ENCODE measurements at regions not wholly inside any gene's neighbourhood (a gene's known extent, or its start where the extent isn't known, plus 50 kb on each side); places are given as distances from the start of the nearest gene placed in this dataset.

DNA sequence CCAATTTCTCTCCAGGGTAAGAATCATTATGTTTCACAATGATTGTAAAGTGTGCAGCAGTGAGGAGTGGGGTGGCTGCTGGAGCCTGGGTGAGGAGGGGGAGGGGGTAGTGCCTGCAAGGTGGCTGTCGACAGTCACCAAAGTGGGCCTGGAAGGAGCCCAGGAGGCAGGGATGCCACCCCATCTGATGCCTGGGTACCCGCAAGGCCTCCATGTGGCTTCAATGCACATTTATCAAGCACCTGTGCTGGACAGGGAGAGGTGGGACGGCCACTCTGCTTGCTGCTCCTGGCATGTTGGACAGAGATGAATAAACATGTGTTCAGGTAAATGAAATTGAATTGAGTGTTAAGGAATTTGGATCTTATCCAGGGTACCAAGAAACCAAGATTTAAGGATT lies 78.8 kb upstream of the DISP3 start:
- ATAC-seq (no peak), DNase-seq (no peak)
- intact Hi-C loops (cut with DNase I, micrococcal nuclease), result no loop called here

DNA sequence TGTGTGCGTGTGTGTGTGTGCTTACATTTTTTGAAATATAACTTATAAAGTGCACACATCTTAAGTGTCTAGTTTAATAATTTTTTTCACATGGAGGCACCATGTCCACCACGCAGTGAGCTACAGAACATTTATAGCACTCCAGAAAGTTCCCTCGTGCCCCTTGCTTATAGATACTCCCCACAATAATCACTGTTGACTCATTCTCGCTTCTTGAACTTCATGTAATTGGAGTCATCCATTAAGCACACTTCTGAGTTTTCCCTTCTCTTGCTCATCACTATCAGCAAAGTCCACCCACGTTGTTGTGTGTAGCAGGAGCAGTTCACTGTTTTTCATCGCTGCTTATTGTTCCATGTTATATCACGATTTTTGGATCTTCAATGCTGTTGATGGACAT lies 78.4 kb upstream of the DISP3 start:
- no peak for ATAC-seq
- intact Hi-C loops (cut with DNase I, micrococcal nuclease), result no loop called here
- DNase-seq, result no peak

DNA sequence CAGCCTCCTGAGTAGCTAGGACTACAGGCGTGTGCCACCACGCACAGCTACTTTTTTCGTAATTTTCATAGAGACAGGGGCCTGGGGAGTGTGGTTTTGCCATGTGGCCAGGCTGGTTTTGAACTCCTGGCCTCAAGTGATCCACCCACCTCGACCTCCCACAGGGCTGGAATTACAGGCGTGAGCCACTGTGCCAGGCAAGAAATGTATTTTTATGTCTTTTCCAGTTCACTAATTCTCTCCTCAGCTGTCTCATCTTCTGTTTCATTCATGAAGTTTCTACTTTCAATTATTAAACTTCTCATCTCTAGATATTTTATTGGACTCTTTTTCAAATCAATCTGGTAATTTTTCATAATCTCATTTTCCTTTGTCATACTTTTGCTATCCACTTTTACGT lies 72.1 kb upstream of the DISP3 start:
- intact Hi-C loops (cut with DNase I, micrococcal nuclease), result no loop called here
- DNase-seq (no peak), ATAC-seq (no peak)

DNA sequence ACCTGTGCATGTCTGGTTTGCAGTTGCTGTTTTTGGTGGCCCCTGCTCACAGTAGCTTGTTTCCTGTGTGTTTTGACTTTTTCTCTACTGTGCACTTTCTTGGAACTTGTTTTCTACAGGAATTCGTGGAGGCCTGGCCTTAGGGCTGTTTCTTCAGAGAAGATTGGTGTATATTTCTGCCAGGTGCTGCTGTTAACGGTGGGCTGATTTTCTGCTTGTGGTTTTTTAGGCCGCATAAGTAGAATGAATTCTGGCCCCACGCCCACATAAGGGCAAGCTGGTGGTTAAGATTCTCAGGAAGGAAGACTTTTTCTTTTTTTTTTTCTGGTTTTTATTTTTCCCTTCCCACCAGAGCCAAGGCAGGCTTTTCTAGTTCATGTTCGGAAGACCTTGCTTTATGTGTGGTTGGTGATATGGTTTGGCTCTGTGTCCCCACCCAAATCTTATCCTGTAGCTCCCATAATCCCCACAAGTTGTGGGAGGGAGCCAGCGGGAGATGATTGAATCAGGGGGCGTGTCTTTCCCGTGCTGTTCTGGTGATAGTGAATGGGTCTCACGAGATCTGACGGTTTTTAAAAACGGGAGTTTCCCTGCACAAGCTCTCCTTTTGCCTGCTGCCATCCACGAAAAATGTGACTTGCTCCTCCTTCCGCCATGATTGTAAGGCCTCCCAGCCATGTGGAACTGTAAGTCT lies 71.5 kb upstream of the DISP3 start:
- no peak for ATAC-seq
- intact Hi-C loops (cut with DNase I, micrococcal nuclease), result no loop called here
- DNase-seq, result no peak

DNA sequence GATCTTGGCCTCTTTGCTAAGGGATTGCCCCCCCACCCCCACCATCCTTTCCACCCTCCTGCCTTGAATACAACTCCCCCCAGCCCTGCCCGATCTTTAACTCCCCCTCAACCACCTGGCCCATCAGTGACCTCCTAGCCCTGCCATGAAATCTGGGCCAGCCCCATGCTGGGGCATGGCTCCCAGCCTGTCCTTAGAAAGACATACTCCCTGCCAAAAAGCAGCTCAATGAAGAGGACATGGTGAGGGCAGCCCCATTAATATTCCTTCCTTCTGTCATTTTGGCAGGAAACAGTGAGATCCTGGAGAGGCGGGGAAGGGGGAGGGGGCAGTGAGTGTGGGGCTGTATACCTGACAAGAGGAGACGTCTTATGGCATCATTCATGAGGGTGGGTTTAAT lies 66.8 kb upstream of the DISP3 start:
- no peak for ATAC-seq
- intact Hi-C loops (cut with DNase I, micrococcal nuclease), result no loop called here
- DNase-seq, result no peak

DNA sequence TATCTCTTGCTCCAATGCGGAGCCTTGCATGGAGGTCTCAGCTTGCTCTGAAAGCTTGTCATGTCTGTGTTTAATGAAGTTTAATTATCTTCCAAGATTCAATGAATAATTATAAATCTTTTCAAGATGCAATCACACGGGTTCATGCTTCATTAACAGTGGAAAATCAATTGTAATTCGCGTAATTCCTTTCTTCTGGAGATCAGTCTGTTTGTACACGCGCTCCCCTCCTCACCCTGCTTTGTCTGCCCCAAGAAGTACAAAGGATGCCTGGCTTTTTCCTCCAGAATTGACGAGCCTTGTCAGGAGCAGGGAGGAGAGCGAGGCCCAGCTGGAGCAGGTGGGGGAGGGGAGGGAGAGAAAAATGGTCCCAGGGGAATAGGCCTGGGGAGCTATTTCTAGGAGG lies 65.0 kb upstream of the DISP3 start:
- ATAC-seq, result no peak
- DNase-seq, result no peak
- intact Hi-C loops (cut with DNase I, micrococcal nuclease), result no loop called here

DNA sequence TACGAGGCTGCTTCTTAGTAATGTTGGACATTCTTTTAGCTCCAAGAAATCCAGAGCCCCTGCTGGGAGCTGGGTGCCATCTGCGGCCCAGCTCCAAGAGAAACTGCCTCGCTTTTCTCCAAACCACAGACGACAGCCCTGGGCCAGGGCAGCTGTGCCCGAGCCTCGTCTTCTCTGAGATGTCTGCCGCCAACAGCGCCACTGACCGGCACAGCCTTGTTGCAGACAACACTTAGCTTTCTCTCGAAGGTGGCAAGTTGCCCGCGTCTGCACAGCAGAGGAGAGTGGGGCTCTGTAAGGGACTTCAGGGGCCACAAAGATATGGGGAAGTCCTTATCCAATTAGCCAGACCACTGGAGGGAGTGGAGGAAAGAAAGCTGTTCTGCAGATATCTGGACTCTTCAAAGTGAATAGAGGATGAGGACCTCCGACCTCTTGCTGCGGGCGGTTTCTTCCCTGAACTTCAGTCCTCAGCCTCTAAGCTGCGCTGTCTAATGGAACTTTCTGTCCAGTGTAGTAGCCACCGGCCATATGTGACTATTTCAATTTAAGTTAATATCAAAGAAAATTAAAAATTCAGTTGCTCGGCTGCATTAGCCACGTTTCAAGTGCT lies 63.9 kb upstream of the DISP3 start:
- intact Hi-C loops (cut with DNase I, micrococcal nuclease), result no loop called here

DNA sequence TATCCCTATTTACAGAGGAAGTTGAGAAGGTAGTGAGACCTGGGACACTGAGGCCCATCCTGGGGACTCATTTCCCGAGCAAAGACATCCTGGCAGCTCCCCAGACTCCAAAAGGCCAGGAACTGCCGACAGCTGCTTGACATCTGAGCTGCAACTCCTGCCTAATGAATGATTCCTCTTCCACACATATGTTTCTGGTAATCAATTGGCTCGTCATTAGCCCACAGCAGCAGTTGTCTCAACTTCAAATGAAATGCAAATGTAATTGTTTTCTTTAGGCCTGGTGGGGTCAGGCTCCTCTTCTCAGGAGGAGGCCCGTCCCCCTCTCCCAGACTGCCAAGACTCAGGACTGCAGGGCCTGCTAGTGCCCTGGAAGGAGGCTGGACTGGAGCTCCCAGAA lies 61.8 kb upstream of the DISP3 start:
- intact Hi-C loops (cut with DNase I, micrococcal nuclease), result no loop called here
- no peak for DNase-seq
- no peak for ATAC-seq

More for the DNA sequence above, 63.9 kb upstream of the DISP3 start:
- no peak for ATAC-seq
- DNase-seq, result no peak

DNA sequence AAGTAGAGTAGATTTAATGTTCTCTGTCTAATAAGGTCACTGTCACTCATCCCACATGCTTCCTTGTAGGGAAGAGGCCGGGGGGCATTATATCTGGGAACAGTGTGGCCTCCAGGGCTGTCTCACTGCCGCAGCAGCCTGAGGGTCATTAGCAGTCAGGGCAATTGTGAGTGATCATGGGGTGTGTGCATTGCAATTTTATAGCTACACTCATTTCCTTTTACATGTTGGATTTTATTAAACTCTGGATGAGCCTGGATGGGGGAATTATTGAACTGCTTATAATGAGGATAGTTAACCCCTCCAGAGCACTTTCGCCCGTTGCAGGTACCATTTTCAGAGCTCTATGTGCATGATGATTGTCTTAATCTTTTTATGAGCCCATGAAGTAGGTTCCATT lies 60.9 kb upstream of the DISP3 start:
- intact Hi-C loops (cut with DNase I, micrococcal nuclease), result no loop called here
- ATAC-seq, result no peak
- no peak for DNase-seq

DNA sequence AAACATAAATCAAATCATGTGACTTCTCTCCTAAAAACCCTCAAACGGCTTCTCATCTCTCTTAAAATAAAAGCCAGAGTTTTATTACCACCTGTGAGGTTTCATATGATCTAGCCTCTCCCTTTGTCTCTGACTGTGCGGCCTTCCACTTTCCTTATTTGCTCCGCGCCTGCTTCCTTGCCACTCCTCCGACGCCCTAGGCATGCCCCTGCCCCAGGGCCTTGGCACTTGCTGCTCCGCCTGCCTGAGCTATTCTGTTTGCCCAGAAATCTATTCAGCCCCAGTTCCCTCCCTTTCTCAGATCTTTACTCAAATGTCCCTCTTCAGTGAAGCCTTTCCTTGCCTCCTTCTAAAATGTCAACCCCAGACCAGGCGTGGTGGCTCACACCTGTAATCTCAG lies 57.5 kb upstream of the DISP3 start:
- ATAC-seq (no peak), DNase-seq (no peak)
- intact Hi-C loops (cut with DNase I, micrococcal nuclease), result no loop called here

DNA sequence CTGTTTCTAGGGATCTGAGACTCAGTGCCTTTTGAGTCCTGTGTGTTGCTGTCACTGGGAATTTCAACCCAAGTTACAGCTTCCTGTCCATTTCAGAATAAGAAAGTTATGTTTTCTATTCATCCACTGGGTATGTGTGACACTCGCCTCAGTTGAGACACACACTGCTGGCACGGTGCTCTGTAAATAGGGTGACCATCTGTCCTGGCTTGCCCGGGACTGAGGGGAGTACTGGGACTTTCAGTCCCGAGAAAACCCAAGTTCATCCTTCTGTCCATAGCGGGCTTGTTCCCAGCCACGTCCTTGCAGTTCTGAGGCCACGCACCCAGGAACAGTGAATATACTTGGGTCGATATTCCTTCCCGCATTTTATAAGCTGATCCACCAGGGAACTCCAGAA lies 56.3 kb upstream of the DISP3 start:
- intact Hi-C loops (cut with DNase I, micrococcal nuclease), result no loop called here
- no peak for ATAC-seq

DNA sequence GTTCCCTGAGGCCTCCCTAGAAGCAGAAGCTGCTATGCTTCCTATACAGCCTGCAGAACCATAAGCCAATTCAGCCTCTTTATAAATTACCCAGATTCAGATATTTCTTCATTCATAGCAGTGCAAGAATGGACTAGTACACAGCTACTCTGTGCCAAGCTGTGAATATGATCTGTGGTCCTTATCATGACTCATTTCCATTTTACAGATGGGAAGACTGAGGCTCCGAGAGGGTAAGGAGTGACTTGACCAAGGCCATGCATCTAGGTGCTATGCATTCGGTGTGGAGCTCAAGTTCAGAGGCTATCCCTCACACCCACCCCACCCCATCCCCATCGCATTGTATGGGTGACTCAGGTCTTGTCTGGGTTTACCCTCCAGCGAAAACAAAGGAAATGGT lies 52.3 kb upstream of the DISP3 start:
- ATAC-seq (no peak), DNase-seq (no peak)
- intact Hi-C loops (cut with DNase I, micrococcal nuclease), result no loop called here

More for the DNA sequence above, 56.3 kb upstream of the DISP3 start:
- no peak for DNase-seq

DNA sequence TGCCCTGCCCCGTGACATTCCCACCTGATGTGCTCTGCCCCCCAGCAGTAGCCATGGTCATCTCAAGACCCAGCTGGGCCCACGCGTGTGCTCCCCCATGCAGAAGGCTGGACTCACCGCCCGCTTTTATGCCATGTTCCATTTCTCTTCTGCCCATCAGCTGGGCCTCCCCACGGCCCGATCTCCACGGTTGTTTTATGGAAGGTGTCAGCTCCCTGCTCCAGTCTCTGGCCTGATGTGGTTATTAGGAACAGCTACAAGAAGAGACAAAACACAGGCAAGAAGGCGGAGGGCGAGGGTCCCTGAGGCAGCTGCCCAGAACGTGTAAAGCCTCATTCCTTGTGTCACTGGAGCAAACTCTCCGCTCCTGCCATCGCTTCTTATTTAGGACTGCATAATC lies 50.2 kb upstream of the DISP3 start:
- ATAC-seq (no peak), DNase-seq (no peak)
- intact Hi-C loops (cut with DNase I, micrococcal nuclease), result no loop called here

All from left colon (tissue), 2 donors.